Natural killer cell (primary cell): ENCODE measurements at regions not wholly inside any gene's neighbourhood (a gene's known extent, or its start where the extent isn't known, plus 50 kb on each side); places are given as distances from the start of the nearest gene placed in this dataset.

Source experiments
- ATAC-seq, 3 donors: fragments of 150-1000 bp in 2 of 3; fragments of 200-7000 bp in 1 of 3; cut with Tn5 transposase; 1 replicate in 1 of 3; 2 replicates in 2 of 3; pipeline ENCODE4 v1.10.0; 2021; ENCODE audit warnings: mild to moderate bottlenecking in 2 of 3, moderate library complexity in 2 of 3
- DNase-seq, 2 donors: peaks; one replicate each; pipeline versions ENCODE4 v3.0.0 to v3.0.0-alpha.2; 2013 to 2021; ENCODE audit warnings: mixed read lengths in 1 of 2
- H3K27ac ChIP-seq: one replicate; pipeline ENCODE4 v1.5.1; 2013; ENCODE audit warnings: mild to moderate bottlenecking, low read length
- H3K27me3 ChIP-seq: one replicate; pipeline ENCODE4 v1.6.1; 2013; ENCODE audit warnings: low read length; ENCODE audit not compliant: control insufficient read depth, insufficient read depth
- H3K36me3 ChIP-seq: one replicate; pipeline ENCODE4 v1.6.1; 2013; ENCODE audit warnings: low read length; ENCODE audit not compliant: control insufficient read depth, insufficient read depth
- H3K4me1 ChIP-seq: one replicate; pipeline ENCODE4 v1.6.1; 2013; ENCODE audit warnings: low read length; ENCODE audit not compliant: control insufficient read depth, insufficient read depth
- H3K4me3 ChIP-seq: one replicate; pipeline ENCODE4 v1.5.1; 2013; ENCODE audit warnings: low read length
- H3K9me3 ChIP-seq: one replicate; pipeline ENCODE4 v1.6.1; 2013; ENCODE audit warnings: low read length; ENCODE audit not compliant: control insufficient read depth, insufficient read depth
- H3K27ac Mint-ChIP-seq, 2 donors: one replicate each; pipeline ENCODE4 v1.8.0; 2022; ENCODE audit warnings: mild to moderate bottlenecking in 2 of 2, mixed read lengths in 2 of 2, moderate library complexity in 1 of 2
- H3K27me3 Mint-ChIP-seq, 2 donors: one replicate each; pipeline ENCODE4 v1.8.0; 2022; ENCODE audit warnings: low read depth in 2 of 2, mixed read lengths in 2 of 2
- H3K36me3 Mint-ChIP-seq: one replicate; pipeline ENCODE4 v1.8.0; 2022; ENCODE audit warnings: mixed read lengths
- H3K4me1 Mint-ChIP-seq, 2 donors: one replicate each; pipeline ENCODE4 v1.8.0; 2022; ENCODE audit warnings: mixed read lengths in 2 of 2
- H3K4me3 Mint-ChIP-seq: one replicate; pipeline ENCODE4 v1.8.0; 2022; ENCODE audit warnings: mild to moderate bottlenecking, moderate library complexity, mixed read lengths
- H3K9me3 Mint-ChIP-seq, 2 donors: one replicate each; pipeline ENCODE4 v1.8.0; 2022; ENCODE audit warnings: mixed read lengths in 2 of 2
- CTCF ChIP-seq: fragments of 200-600 bp; IDR thresholded peaks from one replicate; pipeline ENCODE4 v1.8.0; 2022; ENCODE audit warnings: antibody characterized with exemption
- WGBS: methylation state at CpG from one replicate; pipeline ENCODE4 v1.1.7; 2013; ENCODE audit warnings: missing lambda C conversion rate; ENCODE audit not compliant: insufficient coverage; 5-methylcytosine and 5-hydroxymethylcytosine counted together
- intact Hi-C: fragments of 100-400 bp; cut with micrococcal nuclease; formaldehyde crosslinking; loops from one replicate; pipeline ENCODE4 v1.14.2; 2022

- Histone ChIP-seq H3K27ac (no peak overlapping the region), H3K27me3 (no peaks in the 10 kb centered on the region), H3K9me3 (no peaks in the 10 kb centered on the region), H3K4me1 (no peaks in the 10 kb centered on the region), H3K4me3 (no peak overlapping the region), H3K36me3 (no peaks in the 10 kb centered on the region)
- Mint-ChIP-seq H3K4me3 (no peak overlapping the region), H3K9me3 (peaks cover 0 to 6% of the 10 kb centered on the region in 2 donors), H3K27ac (no peak overlapping the region), H3K4me1 (no peaks in the 10 kb centered on the region), H3K27me3 (no peaks in the 10 kb centered on the region), H3K36me3 (no peaks in the 10 kb centered on the region)
- 85% methylated on average over 4 of the region's 4 CpGs for WGBS
- TF ChIP-seq CTCF = no peak
- ATAC-seq = no peak
- DNase-seq = no peak
- intact Hi-C loops = no loop called here
Measured at GRCh38 chr1:239322369-239322768, 64.0 kb upstream of the CHRM3 start.

GRCh38 chr1:239321877-239322276 is 64.5 kb upstream of the CHRM3 start:
- Mint-ChIP-seq H3K4me3 (no peak overlapping the region), H3K9me3 (peaks cover 0 to 6% of the 10 kb centered on the region in 2 donors), H3K36me3 (no peaks in the 10 kb centered on the region), H3K4me1 (no peaks in the 10 kb centered on the region), H3K27ac (no peak overlapping the region), H3K27me3 (no peaks in the 10 kb centered on the region)
- no peak for TF ChIP-seq CTCF
- intact Hi-C loops = no loop called here
- H3K27ac ChIP-seq = no peak overlapping the region
- DNase-seq = no peak
- ATAC-seq = no peak
- H3K36me3 ChIP-seq = no peaks in the 10 kb centered on the region
- no peak overlapping the region for H3K4me3 ChIP-seq
- H3K27me3 ChIP-seq = no peaks in the 10 kb centered on the region
- no peaks in the 10 kb centered on the region for H3K9me3 ChIP-seq
- no peaks in the 10 kb centered on the region for H3K4me1 ChIP-seq
- 100% methylated on average over 1 of the region's 1 CpG for WGBS

- no peak for TF ChIP-seq CTCF
- ATAC-seq = no peak
- Histone ChIP-seq H3K4me3 (no peak overlapping the region), H3K9me3 (no peaks in the 10 kb centered on the region), H3K27ac (no peak overlapping the region), H3K4me1 (no peaks in the 10 kb centered on the region), H3K27me3 (no peaks in the 10 kb centered on the region), H3K36me3 (no peaks in the 10 kb centered on the region)
- intact Hi-C loops = no loop called here
- Mint-ChIP-seq H3K27ac (no peak overlapping the region), H3K36me3 (no peaks in the 10 kb centered on the region), H3K27me3 (no peaks in the 10 kb centered on the region), H3K4me3 (no peak overlapping the region), H3K4me1 (no peaks in the 10 kb centered on the region), H3K9me3 (peaks cover 0 to 6% of the 10 kb centered on the region in 2 donors)
- DNase-seq = no peak
- no CpG with 5 or more reads among the region's 1 CpG for WGBS
Measured at GRCh38 chr1:239317948-239318347, 68.4 kb upstream of the CHRM3 start.

GRCh38 chr1:239315631-239316217 is 70.6 kb upstream of the CHRM3 start:
- intact Hi-C loops = no loop called here
- Histone ChIP-seq H3K27me3 (no peaks in the 10 kb centered on the region), H3K4me3 (no peak overlapping the region), H3K4me1 (no peaks in the 10 kb centered on the region), H3K9me3 (no peaks in the 10 kb centered on the region), H3K36me3 (no peaks in the 10 kb centered on the region), H3K27ac (no peak overlapping the region)
- no peaks in the 10 kb centered on the region for H3K36me3 Mint-ChIP-seq
- H3K27me3 Mint-ChIP-seq = no peaks in the 10 kb centered on the region
- WGBS = 100% methylated on average over 1 of the region's 3 CpGs
- no peak overlapping the region for H3K4me3 Mint-ChIP-seq
- H3K4me1 Mint-ChIP-seq = no peaks in the 10 kb centered on the region
- DNase-seq (no peak), ATAC-seq (no peak)
- H3K27ac Mint-ChIP-seq = no peak overlapping the region
- TF ChIP-seq CTCF = no peak
- H3K9me3 Mint-ChIP-seq = peaks cover 0 to 6% of the 10 kb centered on the region in 2 donors
